ENCODE measurements at regions not wholly inside any gene's neighbourhood (a gene's known extent, or its start where the extent isn't known, plus 50 kb on each side); places are given as distances from the start of the nearest gene placed in this dataset.
"Not testable (repeated sequence)": the region's sequence is repeated elsewhere in the genome, so short reads cannot be mapped to it uniquely, and the experiment has no call there.

DNA sequence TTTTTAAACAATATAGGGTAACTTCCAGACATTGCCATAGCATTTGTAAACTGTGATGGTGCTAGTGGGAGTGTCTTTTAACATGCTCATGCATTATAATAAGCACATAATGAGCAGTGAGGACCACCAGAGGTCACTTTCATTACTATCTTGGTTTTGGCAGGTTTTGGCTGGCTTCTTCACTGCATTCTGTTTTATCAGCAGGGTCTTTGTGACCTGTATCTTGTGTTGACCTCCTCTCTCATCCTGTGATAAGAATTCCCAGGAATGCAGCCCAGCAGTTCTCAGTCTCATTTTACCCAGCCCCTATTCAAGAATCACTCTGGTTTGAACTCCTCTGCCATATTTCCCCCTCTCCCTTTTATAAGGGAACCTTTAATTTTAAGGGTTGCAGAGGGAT lies 91.3 kb downstream of the ZNF467 start:
- DNase-seq = no peak

DNA sequence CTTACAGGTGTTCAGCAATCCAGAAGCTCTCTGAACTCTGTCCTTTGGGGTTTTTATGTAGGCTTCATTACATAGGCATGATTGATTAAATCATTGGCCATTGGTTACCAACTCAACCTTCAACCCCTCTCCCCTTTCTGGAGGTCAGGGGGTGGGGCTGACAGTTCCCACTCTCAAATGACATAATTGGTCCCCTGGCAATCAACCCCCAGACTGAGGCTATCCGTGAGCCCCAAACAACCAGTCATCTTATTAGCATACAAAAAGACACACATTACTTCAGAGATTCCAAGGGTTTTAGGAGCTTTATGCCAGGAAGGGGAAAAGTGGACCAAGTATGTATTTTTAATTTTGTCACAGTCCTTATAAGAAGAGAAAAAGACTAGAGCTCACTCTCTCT lies 92.1 kb downstream of the ZNF467 start:
- no peak for DNase-seq

DNA sequence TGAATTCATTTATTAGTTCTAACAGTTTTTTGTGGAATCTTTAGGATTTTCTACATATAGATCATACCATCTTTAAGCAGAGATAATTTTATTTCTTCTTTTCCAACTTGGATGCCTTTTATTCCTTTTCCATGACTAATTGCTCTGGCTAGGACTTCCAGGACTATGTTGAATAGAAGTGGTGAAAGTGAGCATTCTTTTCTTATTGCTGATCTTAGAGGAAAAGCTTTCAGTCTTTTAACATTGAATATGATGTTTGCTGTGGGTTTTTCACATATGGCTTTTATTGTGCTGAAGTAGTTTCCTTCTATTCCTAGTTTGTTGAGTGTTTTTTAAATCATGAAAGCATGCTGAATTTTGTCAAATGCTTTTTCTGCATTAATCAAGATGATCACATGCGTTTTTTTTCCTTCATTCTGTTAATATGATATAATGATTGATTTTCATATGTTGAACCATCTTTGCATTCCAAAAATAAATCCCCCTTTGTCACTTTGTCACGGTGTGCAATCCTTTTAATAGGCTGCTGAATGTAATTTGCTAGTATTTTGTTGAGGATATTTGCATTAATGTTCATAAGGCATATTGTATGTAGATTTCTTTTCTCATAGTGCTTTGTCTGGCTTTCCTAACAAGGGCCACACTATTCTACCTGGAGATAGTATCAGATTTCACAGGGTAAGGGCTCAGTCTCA lies 92.9 kb downstream of the ZNF467 start:
- no peak for DNase-seq

DNA sequence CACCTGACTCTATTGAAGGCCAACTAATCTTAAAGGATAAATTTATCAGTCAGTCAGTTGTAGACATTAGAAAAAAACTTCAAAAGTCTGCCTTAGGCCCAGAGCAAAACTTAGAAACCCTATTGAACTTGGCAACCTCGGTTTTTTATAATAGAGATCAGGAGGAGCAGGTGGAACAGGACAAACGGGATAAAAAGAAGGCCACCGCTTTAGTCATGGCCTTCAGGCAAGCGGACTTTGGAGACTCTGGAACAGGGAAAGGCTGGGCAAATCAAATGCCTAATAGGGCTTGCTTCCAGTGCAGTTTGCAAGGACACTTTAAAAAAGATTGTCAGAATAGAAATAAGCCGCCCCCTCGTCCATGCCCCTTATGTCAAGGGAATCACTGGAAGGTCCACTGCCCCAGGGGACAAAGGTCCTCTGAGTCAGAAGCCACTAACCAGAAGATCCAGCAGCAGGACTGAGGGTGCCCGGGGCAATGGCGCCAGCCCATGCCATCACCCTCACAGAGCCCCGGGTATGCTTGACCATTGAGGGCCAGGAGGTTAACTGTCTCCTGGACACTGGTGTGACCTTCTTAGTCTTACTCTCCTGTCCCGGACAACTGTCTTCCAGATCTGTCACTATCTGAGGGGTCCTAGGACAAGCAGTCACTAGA lies 98.5 kb downstream of the ZNF467 start:
- DNase-seq = not testable (repeated sequence)

DNA sequence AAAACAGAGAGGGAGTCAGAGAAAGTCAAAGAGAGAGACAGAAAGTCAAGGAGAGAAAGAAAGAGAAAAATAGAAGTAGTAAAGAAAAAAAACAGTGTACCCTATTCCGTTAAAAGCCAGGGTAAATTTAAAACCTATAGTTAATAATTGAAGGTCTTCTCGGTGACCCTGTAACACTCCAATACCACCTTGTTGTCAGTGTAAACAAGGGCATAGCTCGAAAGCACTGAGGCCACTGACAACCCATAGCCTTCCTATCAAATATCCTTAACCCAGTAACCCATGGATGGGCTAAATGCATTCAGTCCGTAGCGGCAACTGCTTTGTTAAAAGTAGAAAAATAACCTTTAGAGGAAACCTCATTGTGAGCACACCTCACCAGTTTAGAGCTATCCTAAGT lies 100.4 kb downstream of the ZNF467 start:
- DNase-seq = no peak

DNA sequence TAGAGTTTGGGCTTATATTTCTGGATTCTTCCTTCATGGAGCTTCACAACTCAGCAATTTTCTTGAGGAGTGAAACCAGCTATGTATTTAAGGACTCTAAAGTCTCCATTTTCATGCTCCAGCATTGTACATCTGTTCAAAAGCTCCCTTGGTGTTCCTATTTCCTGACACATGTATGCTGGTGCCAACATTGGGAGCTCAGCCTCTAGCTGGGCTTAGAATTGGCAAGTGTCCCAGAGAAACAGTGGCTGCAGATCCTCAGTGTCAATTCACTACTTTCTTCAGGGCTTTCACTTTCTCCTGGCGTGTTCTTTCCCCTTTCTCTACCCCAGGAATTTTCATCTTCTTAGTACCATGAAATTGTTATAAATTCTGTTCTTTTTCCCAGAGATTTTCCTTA lies 103.1 kb downstream of the ZNF467 start:
- peak; percentile 58 for DNase-seq

DNA sequence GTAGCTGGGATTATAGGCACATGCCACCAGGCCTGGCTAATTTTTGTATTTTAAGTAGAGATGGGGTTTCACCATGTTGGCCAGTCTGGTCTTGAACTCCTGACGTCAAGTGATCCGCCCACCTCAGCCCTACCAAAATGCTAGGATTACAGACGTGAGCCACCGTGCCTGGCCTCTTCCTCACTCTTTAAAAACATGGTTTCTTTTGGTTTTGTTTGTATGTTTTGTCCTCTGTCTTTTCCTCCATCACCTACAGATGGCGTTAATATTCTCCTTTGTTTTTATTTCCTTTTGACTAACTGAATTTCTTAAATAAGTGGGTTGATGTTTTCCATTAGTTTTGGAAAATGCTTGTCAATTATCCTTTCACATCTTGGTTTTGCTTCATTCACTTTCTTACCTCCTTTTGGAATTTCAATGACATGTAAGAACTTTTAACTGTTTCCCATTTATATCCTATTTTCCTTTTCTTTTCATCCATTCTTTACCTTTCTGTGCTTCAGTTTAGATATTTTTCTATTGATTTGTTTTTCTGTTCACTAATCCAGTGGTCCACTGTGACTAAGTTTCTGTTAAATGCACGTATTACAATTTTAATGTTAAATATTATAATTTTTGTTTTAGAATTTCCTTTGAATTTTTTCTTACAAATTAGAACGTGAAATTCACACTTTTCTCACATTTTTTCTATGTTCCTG lies 104.1 kb downstream of the ZNF467 start:
- no peak for DNase-seq

DNA sequence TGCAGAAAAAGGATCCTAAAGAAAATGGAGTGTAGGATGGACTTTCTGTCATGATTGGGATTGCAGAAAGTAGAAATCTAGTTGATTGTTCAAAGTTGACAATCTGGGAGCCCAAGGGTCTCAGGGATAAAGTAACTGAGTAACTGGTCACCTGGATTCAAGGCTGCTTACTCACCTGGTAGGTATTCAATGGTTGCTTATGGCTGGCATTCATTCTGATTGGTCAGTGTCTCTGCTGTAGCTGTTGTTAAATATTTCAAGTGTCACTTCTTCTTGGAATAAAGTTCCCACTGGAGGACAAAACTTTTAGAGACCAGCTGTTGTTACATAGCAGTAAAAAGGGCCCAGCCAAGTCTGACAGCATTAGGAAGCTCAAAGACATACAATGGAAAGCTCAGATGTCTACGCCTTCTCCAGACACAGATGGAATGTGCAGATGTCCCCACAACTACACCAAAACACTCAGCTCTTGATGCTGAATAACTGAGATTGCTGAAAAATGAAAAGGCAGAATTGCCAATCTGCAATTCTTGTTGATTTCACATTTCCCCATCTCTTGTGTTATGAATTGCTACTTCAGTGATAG lies 106.9 kb downstream of the ZNF467 start:
- peak; percentile 6 for DNase-seq

DNA sequence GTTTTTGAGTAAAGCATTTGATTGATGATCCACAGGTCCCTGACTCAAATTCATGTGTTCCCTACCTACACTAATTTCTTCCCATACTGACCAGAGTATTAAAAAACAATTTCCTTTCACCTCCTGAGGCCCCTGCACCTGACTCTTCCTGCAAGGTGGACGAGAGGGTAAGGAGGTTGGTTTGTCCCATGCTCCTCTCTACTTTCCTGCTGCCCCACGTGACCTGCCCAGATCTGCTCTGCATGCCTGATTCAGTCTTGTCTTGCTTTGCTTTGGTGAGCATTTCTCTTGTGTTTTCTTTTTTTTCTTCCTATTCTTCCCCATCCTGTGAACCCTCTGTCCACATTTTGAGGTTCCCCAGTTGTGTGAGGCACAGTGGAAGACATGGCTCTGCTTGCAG lies 107.8 kb downstream of the ZNF467 start:
- DNase-seq = not testable (repeated sequence)

DNA sequence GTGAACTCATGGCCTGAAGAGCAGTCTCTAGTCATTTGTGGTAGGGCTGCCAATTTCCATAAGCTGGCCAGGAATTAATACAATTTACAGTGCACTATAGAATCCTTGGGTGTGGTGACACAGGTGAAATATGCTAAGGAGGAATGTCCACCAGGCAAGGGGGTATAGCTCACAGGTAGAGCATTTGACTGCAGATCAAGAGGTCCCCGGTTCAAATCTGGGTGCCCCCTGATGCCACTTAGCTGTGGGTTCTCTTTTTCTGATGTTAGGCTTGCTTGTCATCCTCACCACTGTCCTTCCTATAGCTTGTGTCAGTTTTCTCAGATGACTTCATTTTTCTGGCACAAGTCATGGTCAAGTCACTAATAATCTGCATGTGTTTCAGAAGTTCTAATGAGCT lies 108.7 kb downstream of the ZNF467 start:
- DNase-seq = no peak

DNA sequence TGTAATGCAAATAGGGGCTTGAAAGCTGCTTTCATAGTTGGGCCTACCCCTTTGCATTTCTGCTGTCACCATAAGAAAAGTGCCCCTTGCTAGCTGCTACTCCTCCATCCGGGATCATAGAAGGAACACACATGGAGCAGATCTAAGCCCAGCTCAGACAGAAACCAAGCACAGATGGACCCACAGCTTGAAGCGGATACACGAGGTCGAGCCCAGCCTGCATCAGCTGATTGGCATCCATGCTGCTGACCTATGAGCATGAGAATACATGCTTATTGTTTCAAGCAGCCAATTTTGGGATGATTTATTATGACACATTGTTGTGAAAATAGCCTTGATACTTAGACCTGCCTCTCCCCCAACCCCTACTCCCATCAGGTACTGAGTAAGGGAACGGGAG lies 109.2 kb downstream of the ZNF467 start:
- DNase-seq = no peak

DNA sequence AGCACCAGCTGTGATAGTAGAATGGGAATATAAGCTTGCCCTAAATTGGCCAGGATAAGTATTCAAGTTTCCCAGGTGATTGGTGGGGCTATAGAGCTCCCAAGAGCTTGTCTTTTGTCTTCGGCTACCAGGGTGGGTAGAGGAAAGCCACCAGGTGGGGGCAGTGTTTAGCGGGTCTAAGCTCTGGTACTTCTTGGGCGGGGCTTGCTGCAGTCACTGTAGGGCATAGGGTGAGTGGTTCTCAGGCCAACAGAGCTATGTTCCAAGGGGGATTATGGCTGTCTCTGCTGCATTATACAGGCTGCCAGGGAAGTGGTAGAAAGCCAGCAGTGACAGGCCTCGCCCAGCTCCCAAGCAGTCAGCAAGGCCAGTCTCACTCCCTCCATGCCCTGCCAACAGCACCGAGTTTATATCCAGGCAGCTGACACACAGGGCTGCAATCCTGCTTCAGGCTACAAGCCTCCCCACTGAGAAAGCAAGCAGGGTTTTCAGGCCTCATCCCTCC lies 110.7 kb downstream of the ZNF467 start:
- DNase-seq = no peak

DNA sequence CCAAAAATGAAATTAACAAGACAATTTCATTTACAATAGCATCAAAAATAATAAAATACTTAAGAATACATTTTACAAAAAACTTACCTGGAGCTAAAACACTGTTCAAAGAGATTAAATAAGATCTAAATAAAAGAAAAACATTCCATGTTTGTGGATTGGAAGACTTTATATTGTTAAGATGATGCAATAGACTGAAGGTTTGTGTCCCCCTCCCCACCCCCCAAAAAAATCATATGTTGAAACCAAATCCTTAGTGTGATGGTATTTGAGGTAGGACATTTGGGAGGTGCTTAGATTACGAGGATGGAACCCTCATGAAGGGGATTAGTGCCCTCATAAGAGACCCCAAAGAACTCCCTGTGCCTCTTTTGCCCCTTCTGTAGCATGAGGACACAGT lies 117.6 kb downstream of the ZNF467 start:
- DNase-seq = no peak

DNA sequence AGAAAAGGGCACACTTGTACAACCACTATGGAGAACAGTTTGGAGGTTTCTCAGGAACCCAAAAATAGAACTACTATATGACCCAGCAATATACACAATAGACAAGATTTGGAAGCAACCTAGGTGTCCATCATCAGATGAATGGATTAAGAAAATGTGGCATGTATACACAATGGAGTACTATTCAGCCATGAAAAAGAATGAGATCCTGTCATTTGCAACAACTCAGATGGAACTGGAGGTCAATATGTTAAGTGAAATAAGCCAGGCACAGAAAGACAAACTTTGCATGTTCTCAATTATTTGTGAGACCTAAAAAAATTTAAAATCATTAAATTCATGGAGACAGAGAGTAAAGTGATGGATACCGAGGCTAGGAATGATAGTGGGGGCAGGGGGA lies 118.8 kb downstream of the ZNF467 start:
- DNase-seq = no peak

DNA sequence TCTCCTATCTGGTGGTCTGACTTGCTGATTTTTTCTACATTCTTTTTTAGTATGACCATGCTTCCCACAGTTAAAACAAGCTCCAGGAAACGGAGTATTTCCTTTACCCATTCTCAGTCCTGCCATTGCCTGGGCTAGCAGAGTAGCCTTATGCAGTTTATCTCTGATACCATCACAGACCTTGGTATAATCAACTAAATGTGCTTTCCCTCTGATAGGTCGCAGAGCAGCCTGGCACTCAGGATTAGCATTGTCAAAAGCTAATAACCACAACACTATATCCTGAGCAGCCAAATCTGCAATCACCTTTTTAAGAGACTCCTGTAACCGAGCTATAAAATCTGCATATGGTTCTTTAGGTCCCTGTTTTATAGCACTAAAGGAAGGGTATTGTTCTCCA lies 123.2 kb downstream of the ZNF467 start:
- DNase-seq = not testable (repeated sequence)

DNA sequence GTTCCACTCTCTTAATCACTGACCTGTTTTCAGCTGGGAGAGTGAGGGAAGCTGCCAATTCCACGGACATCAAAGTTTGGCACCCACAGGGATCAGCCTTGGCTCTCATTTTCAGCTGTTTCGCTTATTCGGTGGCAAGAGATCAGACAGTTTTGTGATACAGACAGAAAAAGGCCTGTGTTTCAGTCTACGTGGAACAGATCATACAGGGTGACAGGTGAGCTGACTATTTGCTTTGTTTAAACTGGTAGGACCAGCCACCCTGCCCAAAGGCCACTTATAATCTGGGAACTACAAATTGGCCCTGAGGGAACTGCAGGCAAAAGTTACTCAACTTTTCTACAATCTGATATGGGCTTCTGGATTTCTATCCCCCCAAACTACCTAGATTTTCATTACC lies 128.6 kb downstream of the ZNF467 start:
- DNase-seq = no peak

DNA sequence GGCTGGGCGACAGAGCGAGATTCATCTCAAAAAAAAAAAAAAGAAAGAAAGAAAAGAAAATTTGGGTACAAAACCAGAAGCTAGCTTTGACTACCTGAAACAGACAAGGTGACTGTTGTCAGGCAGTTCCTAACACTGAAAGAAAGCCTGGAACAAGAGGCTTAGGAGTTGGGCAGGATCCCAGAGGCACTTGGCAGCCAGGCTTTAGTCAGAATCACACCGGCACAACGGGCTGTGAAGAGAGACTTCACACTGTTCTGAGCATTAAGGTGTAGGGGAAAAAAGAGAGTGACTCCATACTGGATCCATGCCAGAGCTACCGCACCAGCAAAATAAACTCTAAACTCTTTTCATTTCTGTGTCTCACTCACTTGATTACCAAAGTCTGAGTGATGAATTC lies 130.8 kb downstream of the ZNF467 start:
- DNase-seq = no peak

DNA sequence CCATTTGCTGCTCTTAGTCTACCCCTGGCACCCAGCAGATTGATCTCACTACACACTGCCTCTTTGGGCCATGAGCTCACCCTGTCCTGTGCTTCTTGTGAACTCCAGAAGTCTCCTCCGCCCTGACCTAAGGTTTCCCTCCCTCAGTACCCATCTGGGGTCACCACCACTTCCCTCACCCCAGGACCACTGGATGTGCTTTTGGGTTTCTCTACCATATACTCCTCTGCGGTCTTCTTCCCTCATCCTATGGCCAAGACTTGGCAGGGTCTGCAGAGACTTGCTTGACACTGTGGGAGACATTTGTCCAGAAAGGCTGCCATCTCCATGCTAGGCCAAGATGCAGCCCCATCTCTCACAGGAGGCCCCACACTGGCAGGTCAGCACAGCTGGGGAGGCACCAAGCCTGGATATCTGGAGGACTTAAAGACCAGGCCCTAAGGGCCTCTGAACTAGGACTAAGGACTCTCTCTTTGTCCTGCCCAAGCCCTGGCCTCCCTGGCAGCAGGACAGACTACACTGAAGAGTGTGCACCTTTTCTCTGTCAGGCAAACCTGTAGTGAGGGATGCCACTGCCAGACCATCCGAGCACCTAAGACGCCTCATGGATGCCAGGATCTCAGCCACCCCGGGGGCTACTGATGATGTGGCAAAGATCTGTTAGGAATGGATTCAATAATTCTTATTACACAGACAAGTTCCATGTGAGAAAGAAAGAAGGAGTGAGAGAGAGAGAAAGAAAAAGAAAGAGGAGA lies 134.6 kb downstream of the ZNF467 start:
- DNase-seq = no peak

DNA sequence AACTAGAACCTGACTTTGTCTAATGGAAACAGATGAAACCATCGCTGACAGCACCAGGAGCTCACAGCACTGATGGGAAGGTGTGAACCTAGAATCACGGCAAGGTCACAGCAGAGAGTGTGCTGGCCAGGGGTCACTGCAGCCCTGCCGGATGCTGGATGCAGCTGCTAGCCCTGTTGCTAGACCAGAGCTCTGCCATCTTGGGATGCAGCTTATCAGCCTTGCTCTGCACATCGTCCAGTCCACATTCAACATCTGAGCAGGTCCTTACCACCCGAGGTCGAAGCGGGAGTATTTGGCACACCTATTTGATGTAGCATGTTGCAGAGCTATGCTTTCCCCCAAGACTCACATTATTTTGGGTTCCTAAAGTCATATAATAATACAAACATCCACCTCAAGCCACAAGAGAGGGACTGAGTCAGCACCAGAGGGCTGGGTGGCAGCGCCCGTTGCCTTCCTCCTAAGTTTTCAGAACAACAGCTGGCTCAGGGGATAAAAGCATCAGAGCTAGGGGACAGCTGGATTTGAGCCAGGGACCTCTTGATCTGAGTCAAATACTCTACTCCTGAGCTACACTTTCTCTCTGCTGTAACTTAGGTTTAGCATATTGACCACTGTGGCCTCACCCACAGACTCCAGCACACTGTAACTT lies 135.3 kb downstream of the ZNF467 start:
- no peak for DNase-seq

DNA sequence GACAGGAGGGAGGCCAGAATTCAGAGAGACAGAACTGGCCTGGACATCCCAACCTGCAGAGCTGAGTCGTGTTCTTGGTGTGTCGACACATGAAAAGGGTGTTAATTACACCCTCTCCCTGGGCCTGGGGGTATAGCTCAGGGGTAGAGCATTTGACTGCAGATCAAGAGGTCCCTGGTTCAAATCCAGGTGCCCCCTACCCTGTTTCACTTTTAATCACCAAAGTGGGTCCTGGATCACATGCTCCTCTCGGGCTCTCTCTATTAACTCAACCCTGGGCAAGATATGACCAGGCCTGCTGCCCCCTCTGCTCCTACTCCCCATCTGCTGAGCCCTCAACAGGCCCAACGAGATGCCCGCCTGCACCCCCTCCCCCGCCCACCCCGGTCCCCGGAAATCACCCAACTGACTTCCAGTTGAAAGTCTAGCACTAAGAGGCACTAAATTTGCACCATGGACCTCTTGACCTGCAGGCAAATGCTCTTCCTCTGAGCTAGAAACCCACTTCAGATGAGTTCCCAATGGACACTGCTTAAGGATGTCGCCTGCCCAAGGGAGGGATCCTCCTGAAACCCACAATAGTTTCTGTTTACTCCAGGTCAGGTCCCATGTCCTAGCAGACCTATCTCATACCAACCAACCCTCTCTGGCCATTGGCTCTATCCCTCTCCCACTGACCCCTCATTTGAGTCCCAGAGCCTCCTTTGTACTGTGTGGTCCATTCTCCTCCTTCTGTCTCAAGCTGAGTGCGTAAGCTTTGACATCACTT lies 137.6 kb downstream of the ZNF467 start:
- no peak for DNase-seq

Measured in skin of body (tissue), 1 donor.